ENCODE measurements at regions not wholly inside any gene's neighbourhood (a gene's known extent, or its start where the extent isn't known, plus 50 kb on each side); places are given as distances from the start of the nearest gene placed in this dataset.

DNA sequence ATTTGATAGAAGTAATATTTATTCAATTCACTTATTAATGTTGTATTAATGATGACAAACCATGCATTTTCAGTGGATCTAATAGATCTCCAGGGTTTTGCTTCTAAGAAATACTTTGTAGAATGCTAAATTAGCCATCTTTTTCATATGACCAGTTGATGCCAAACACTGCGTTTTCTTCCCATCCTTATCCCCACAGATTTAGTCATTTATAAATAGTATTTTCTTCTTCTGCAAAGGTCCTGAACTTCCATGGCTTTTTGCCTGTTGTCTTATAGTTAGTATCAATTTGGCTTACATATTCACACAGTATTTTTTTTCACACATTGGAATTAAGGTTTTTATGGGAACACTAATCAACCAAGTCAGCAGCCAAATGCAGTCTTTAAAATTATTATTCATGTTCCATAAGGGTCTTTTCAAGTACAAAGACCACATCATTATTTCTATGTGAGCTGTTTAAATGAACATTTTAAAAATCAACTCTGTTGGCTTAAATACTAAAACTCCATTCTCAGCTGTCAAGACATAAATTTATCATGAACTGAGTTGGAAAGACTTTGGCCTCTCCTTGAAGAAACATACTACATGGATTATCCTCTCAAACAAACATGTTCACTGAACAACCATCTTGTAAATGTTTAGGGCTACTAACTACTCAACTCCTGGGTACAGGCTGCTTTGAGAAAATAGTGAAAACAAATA, 1278.4 kb upstream of the FLRT2 start:
- BruUV-seq (replicated peaks) = no TSS peak
- ChIA-PET CTCF (no interaction called here), POLR2A (interaction anchor here (0.6 to 0.9 kb wide), 2 partner anchors 32 to 960 kb away, joined by 3 to 4 read pairs; no protein-coding TSS in a partner anchor)
- intact Hi-C loops (cut with micrococcal nuclease) = no loop called here
- no peaks in the 10 kb centered on the region for H3K9me3 Mint-ChIP-seq (ENCODE audit: unreplicated experiment)
- DNase-seq (ENCODE audit: unreplicated experiment) = no peak
- no peak overlapping the region for H3K4me3 Mint-ChIP-seq (ENCODE audit: unreplicated experiment)
- no peak for TF ChIP-seq CTCF (IDR thresholded peaks at IDR 0.05; ENCODE audit: unreplicated experiment)
- H3K27ac Mint-ChIP-seq (ENCODE audit: low read depth, unreplicated experiment) = no peak overlapping the region
- no peaks in the 10 kb centered on the region for H3K36me3 Mint-ChIP-seq (ENCODE audit: insufficient read depth, unreplicated experiment)
- no peaks in the 10 kb centered on the region for H3K4me1 Mint-ChIP-seq (ENCODE audit: insufficient read depth, unreplicated experiment)
- no peaks in the 10 kb centered on the region for H3K27me3 Mint-ChIP-seq (ENCODE audit: insufficient read depth, unreplicated experiment)

DNA sequence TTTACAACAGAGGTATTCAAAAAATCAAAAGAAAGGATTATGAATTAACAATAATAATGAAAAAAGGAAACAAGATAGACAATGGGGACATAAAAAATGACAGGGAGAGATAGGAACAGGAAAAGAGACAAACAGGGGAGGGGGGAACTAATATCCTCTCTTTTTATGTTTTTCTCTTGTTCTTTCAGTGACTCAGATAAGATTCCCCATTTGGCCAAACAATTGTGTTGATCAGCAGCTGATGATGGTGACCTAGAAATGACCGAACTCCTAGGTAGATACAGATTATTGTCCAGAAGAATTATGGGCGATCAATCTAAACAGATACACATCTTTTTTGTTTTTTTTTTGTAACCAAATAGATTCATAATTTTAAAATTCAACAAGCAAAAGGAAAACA, 1277.2 kb upstream of the FLRT2 start:
- BruUV-seq (replicated peaks) = no TSS peak
- H3K36me3 Mint-ChIP-seq (ENCODE audit: insufficient read depth, unreplicated experiment) = no peaks in the 10 kb centered on the region
- no peak for TF ChIP-seq CTCF (IDR thresholded peaks at IDR 0.05; ENCODE audit: unreplicated experiment)
- H3K4me1 Mint-ChIP-seq (ENCODE audit: insufficient read depth, unreplicated experiment) = no peaks in the 10 kb centered on the region
- DNase-seq (ENCODE audit: unreplicated experiment) = no peak
- H3K27me3 Mint-ChIP-seq (ENCODE audit: insufficient read depth, unreplicated experiment) = no peaks in the 10 kb centered on the region
- H3K9me3 Mint-ChIP-seq (ENCODE audit: unreplicated experiment) = no peaks in the 10 kb centered on the region
- no peak overlapping the region for H3K4me3 Mint-ChIP-seq (ENCODE audit: unreplicated experiment)
- ChIA-PET POLR2A (interaction anchor here (0.6 kb wide), 1 partner anchor 792 kb away, joined by 3 read pairs; no protein-coding TSS in a partner anchor), CTCF (interaction anchor here (0.8 kb wide), 1 partner anchor 76 kb away, joined by 3 read pairs; no protein-coding TSS in a partner anchor)
- no peak overlapping the region for H3K27ac Mint-ChIP-seq (ENCODE audit: low read depth, unreplicated experiment)
- intact Hi-C loops (cut with micrococcal nuclease) = no loop called here

- no peaks in the 10 kb centered on the region for H3K36me3 Mint-ChIP-seq (ENCODE audit: insufficient read depth, unreplicated experiment)
- TF ChIP-seq CTCF (IDR thresholded peaks at IDR 0.05; ENCODE audit: unreplicated experiment) = no peak
Measured at GRCh38 chr14:84253326-84253725, 1276.6 kb upstream of the FLRT2 start.

DNA sequence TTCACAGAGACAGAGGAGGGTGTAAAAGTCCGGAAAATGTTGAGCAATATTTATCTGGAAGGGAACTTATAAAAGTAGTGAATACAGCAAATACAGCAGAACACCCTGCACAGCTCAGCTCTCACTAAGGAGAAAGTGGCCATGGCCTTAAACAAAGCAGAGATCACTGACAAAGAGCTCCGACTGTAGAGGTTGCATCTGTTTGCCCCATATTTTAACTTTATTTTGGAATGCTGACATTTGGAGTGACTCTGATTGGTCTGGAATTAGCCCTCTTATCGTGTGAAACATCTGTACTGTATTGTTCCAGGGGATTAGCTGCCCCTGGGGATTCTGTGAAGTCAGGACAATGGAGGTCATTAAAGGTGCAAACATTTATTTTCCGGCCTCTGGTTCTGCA, 1275.7 kb upstream of the FLRT2 start:
- no peaks in the 10 kb centered on the region for H3K9me3 Mint-ChIP-seq (ENCODE audit: unreplicated experiment)
- intact Hi-C loops (cut with micrococcal nuclease) = no loop called here
- no peak for TF ChIP-seq CTCF (IDR thresholded peaks at IDR 0.05; ENCODE audit: unreplicated experiment)
- POLR2A ChIA-PET = no interaction called here
- no TSS peak for BruUV-seq (replicated peaks)
- no peaks in the 10 kb centered on the region for H3K36me3 Mint-ChIP-seq (ENCODE audit: insufficient read depth, unreplicated experiment)
- no peak overlapping the region for H3K27ac Mint-ChIP-seq (ENCODE audit: low read depth, unreplicated experiment)
- no peak overlapping the region for H3K4me3 Mint-ChIP-seq (ENCODE audit: unreplicated experiment)
- CTCF ChIA-PET = no interaction called here
- H3K27me3 Mint-ChIP-seq (ENCODE audit: insufficient read depth, unreplicated experiment) = no peaks in the 10 kb centered on the region
- H3K4me1 Mint-ChIP-seq (ENCODE audit: insufficient read depth, unreplicated experiment) = no peaks in the 10 kb centered on the region
- no peak for DNase-seq (ENCODE audit: unreplicated experiment)

More at GRCh38 chr14:84253326-84253725, 1276.6 kb upstream of the FLRT2 start:
- no peaks in the 10 kb centered on the region for H3K9me3 Mint-ChIP-seq (ENCODE audit: unreplicated experiment)
- no peaks in the 10 kb centered on the region for H3K27me3 Mint-ChIP-seq (ENCODE audit: insufficient read depth, unreplicated experiment)
- H3K4me1 Mint-ChIP-seq (ENCODE audit: insufficient read depth, unreplicated experiment) = no peaks in the 10 kb centered on the region
- ChIA-PET CTCF (no interaction called here), POLR2A (interaction anchor here (0.6 kb wide), 1 partner anchor 793 kb away, joined by 3 read pairs; no protein-coding TSS in a partner anchor)
- no peak for DNase-seq (ENCODE audit: unreplicated experiment)
- no TSS peak for BruUV-seq (replicated peaks)
- intact Hi-C loops (cut with micrococcal nuclease) = no loop called here
- H3K27ac Mint-ChIP-seq (ENCODE audit: low read depth, unreplicated experiment) = no peak overlapping the region
- no peak overlapping the region for H3K4me3 Mint-ChIP-seq (ENCODE audit: unreplicated experiment)
